ENCODE measurements at regions not wholly inside any gene's neighbourhood (a gene's known extent, or its start where the extent isn't known, plus 50 kb on each side); places are given as distances from the start of the nearest gene placed in this dataset.
"Not testable (repeated sequence)": the region's sequence is repeated elsewhere in the genome, so short reads cannot be mapped to it uniquely, and the experiment has no call there.

- H3K9me3 Mint-ChIP-seq: no peaks in the 10 kb centered on the region
- no peaks in the 10 kb centered on the region for H3K36me3 Mint-ChIP-seq (ENCODE audit: low read depth)
- H3K4me3 Mint-ChIP-seq: no peak overlapping the region
- no peaks in the 10 kb centered on the region for H3K4me1 Mint-ChIP-seq (ENCODE audit: low read depth)
- intact Hi-C loops (cut with micrococcal nuclease): no loop called here
- H3K27me3 Mint-ChIP-seq: no peaks in the 10 kb centered on the region
- no peak overlapping the region for H3K27ac Mint-ChIP-seq
Measured at GRCh38 chr5:100641833-100642232, 106.7 kb downstream of the FAM174A start.

DNA sequence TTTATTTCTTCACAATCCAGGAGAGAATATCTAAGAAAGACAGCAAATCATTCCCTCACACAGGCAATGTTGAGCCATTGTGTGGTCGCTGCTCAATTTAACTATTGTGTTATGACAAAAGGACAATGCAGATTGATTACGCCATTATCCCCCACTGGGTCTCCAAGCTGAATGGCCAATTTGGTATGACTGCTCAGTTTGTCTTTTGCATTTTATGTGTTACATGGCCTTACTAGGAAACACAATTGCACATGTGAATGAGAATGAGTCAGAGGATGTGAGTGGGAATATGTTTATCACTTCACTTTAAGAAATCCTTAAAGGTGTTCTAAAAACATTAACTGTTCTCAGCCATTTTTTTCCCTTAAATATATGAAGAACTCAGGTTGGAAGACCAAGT is 108.3 kb downstream of the FAM174A start:
- intact Hi-C loops (cut with micrococcal nuclease): no loop called here
- Mint-ChIP-seq H3K9me3 (no peaks in the 10 kb centered on the region), H3K4me1 (ENCODE audit: low read depth) (peaks cover 11% of the 10 kb centered on the region), H3K36me3 (ENCODE audit: low read depth) (no peaks in the 10 kb centered on the region), H3K4me3 (no peak overlapping the region), H3K27me3 (no peaks in the 10 kb centered on the region), H3K27ac (no peak overlapping the region)

DNA sequence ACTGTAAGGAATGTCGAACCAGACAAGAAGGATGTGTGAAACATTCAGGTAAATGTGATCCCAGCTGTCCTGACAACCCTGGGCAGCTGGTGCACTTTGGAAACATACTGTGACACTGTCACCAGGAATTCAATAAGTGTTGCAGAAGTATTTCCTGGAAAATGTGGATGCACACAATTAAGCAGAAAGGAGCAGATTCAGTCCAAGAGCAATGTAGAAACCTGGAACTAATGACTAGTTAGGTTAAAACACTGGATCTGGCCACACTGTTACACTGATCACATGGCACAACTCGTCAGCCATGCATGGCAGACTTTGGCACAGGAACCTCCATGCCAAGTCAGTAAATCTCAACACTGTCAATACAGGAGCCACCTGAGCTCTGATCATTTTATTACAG is 109.0 kb downstream of the FAM174A start:
- Mint-ChIP-seq H3K36me3 (ENCODE audit: low read depth) (no peaks in the 10 kb centered on the region), H3K27ac (no peak overlapping the region), H3K9me3 (no peaks in the 10 kb centered on the region), H3K4me3 (no peak overlapping the region), H3K4me1 (ENCODE audit: low read depth) (peaks cover 11% of the 10 kb centered on the region), H3K27me3 (no peaks in the 10 kb centered on the region)
- intact Hi-C loops (cut with micrococcal nuclease): no loop called here

DNA sequence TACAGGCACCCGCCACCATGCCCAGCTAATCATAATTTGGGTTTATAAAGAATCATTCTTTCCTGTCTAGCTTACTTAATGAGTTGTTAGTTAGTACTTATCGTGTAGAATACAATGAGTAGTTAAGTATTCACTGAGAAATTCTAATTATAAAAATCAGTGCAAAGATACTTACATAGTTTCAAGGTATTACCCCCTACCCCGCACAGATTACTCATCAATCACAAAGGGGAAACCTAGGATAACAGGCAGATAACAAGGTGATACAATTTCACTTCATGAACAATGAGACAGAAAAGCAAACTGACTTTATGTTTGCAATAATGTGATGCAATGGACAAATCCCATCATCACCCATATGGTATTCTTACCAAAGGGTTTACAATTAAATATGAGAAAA is 109.6 kb downstream of the FAM174A start:
- H3K27ac Mint-ChIP-seq: no peak overlapping the region
- peaks cover 11% of the 10 kb centered on the region for H3K4me1 Mint-ChIP-seq (ENCODE audit: low read depth)
- intact Hi-C loops (cut with micrococcal nuclease): no loop called here
- H3K27me3 Mint-ChIP-seq: no peaks in the 10 kb centered on the region
- H3K36me3 Mint-ChIP-seq (ENCODE audit: low read depth): no peaks in the 10 kb centered on the region
- H3K9me3 Mint-ChIP-seq: no peaks in the 10 kb centered on the region
- no peak overlapping the region for H3K4me3 Mint-ChIP-seq

DNA sequence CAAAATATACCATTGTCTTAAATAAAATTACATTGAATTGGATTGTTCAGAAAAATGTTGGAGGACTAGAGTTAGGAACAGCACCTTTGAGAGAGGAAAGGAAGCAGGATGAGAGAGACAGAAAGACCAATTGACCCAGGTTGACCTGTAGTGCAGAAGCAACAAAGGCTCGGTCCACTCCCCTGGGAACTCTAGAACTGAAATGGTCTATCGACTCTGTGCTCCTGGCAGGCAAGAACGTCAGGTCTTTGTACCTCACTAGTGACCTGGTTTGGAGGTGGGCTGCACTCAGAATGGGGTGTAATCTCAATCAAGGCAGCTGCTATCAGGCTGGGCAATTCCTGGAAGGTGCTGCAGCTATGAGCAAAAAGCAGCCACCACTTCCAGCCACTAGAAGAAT is 110.8 kb downstream of the FAM174A start:
- Mint-ChIP-seq H3K36me3 (ENCODE audit: low read depth) (no peaks in the 10 kb centered on the region), H3K4me3 (no peak overlapping the region), H3K27me3 (no peaks in the 10 kb centered on the region), H3K4me1 (ENCODE audit: low read depth) (peaks cover 11% of the 10 kb centered on the region), H3K9me3 (no peaks in the 10 kb centered on the region), H3K27ac (no peak overlapping the region)
- intact Hi-C loops (cut with micrococcal nuclease): no loop called here

GRCh38 chr5:100646691-100647090 is 111.5 kb downstream of the FAM174A start:
- peaks cover 11% of the 10 kb centered on the region for H3K4me1 Mint-ChIP-seq (ENCODE audit: low read depth)
- no peaks in the 10 kb centered on the region for H3K36me3 Mint-ChIP-seq (ENCODE audit: low read depth)
- intact Hi-C loops (cut with micrococcal nuclease): no loop called here
- no peaks in the 10 kb centered on the region for H3K9me3 Mint-ChIP-seq
- H3K4me3 Mint-ChIP-seq: no peak overlapping the region
- no peaks in the 10 kb centered on the region for H3K27me3 Mint-ChIP-seq
- no peak overlapping the region for H3K27ac Mint-ChIP-seq

DNA sequence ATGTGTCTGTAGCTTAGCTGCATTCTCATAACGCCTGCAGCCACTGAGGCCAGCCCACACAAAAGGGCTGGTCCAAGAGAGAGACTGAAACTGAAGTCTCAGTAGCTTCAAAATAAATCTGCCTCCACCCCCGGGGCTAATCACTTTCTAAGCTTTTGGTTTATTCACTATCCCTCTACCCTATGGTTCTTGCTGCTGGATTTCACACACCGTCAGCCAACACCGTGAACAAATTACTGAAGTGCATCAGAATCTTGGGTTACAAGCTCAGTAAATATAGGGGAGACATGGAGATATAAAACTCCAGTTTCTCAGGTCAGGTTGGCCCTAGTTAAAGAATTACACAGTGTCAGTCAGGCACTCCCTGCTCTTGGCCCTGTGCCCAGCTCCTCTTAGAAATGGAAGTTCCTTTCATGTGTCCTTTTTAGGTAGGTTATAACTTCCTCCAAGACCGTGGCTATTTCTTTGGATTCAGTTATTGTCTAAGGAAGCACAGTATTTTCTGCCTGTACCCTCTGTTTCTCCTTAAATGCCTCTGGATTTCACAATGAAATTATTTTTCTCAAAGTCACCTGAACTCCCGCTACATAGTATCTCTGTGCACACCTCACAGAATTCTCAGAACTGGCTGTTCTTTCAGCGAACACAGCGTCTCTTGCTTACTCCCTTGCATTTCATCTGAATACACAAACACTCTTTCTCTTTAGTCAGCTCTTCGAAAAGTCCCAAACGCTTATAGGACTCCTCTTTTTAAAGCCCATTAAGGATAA is 112.5 kb downstream of the FAM174A start:
- no peaks in the 10 kb centered on the region for H3K9me3 Mint-ChIP-seq
- H3K4me1 Mint-ChIP-seq (ENCODE audit: low read depth): peaks cover 11% of the 10 kb centered on the region
- no peaks in the 10 kb centered on the region for H3K27me3 Mint-ChIP-seq
- H3K36me3 Mint-ChIP-seq (ENCODE audit: low read depth): no peaks in the 10 kb centered on the region
- intact Hi-C loops (cut with micrococcal nuclease): no loop called here
- H3K27ac Mint-ChIP-seq: no peak overlapping the region
- H3K4me3 Mint-ChIP-seq: no peak overlapping the region

- no peaks in the 10 kb centered on the region for H3K27me3 Mint-ChIP-seq
Measured at GRCh38 chr5:100654895-100655294, 119.7 kb downstream of the FAM174A start.

DNA sequence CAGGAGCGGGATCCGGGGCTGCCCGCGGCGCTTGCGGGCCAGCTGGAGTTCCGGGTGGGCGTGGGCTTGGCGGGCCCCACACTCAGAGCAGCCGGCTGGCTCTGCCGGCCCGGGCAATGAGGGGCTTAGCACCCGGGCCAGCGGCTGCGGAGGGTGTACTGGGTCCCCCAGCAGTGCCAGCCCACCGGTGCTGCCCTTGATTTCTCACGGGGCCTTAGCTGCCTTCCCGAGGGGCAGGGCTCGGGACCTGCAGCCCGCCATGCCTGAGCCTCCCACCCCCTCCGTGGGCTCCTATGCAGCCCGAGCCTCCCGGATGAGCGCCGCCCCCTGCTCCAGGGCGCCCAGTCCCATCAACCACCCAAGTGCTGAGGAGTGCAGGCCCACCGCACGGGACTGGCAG is 121.6 kb downstream of the FAM174A start:
- H3K9me3 Mint-ChIP-seq; H3K36me3 Mint-ChIP-seq (ENCODE audit: low read depth); H3K27me3 Mint-ChIP-seq; H3K4me3 Mint-ChIP-seq; H3K27ac Mint-ChIP-seq; intact Hi-C loops (cut with micrococcal nuclease); H3K4me1 Mint-ChIP-seq (ENCODE audit: low read depth): not testable (repeated sequence)

More at GRCh38 chr5:100654895-100655294, 119.7 kb downstream of the FAM174A start:
- no peak overlapping the region for H3K4me3 Mint-ChIP-seq
- no peaks in the 10 kb centered on the region for H3K36me3 Mint-ChIP-seq (ENCODE audit: low read depth)
- no peaks in the 10 kb centered on the region for H3K9me3 Mint-ChIP-seq
- H3K27ac Mint-ChIP-seq: no peak overlapping the region
- intact Hi-C loops (cut with micrococcal nuclease): no loop called here
- no peaks in the 10 kb centered on the region for H3K4me1 Mint-ChIP-seq (ENCODE audit: low read depth)

- Mint-ChIP-seq H3K9me3 (no peaks in the 10 kb centered on the region), H3K4me1 (ENCODE audit: low read depth) (no peaks in the 10 kb centered on the region), H3K4me3 (no peak overlapping the region), H3K27me3 (no peaks in the 10 kb centered on the region), H3K36me3 (ENCODE audit: low read depth) (no peaks in the 10 kb centered on the region), H3K27ac (no peak overlapping the region)
- intact Hi-C loops (cut with micrococcal nuclease): no loop called here
Measured at GRCh38 chr5:100659080-100659795, 124.1 kb downstream of the FAM174A start.

- intact Hi-C loops (cut with micrococcal nuclease): no loop called here
- Mint-ChIP-seq H3K9me3 (peaks cover 22% of the 10 kb centered on the region), H3K27me3 (no peaks in the 10 kb centered on the region), H3K4me3 (no peak overlapping the region), H3K4me1 (ENCODE audit: low read depth) (peaks cover 20% of the 10 kb centered on the region), H3K36me3 (ENCODE audit: low read depth) (no peaks in the 10 kb centered on the region), H3K27ac (no peak overlapping the region)
Measured at GRCh38 chr5:100664140-100664539, 129.0 kb downstream of the FAM174A start.

DNA sequence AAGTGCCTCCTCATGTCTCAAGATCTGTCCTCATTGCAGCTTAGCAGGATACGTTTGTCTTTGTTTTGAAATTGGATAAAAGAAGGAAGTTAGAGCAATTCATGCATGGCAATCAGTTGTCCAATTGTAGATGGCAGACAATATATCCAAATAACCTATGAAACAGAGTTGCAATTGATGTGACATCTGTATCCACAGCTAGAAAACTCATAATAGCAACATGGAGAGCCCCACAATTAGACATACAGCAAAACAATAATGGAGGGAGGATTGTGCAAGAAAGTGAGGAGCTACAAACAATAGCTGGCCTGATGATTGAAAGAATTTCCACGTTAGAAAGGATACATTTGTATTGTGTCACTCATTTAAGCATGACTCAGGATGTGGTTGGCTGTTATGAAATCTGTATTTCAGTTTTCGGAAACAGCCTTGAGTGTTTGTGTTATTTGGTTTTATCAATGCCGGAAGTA is 132.0 kb downstream of the FAM174A start:
- peaks cover 22% of the 10 kb centered on the region for H3K9me3 Mint-ChIP-seq

DNA sequence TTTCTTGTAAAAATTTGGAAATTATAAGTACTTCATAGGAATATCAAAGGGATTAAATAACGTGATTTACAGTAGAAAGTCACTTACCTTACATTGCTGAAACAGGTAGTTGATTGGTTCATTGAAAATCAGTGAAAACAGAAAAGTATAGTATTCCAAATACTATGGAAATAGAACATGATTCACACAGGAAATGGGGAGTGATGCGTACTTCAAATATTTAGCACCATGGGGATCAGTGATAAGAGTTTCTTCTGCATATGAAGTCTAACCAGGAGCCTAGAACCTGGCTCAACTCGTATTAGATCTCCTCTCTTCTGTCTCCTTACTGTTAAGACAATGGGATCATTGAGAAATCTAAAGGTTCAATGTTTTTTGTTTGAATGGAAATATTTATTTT is 133.3 kb downstream of the FAM174A start:
- intact Hi-C loops (cut with micrococcal nuclease): no loop called here
- Mint-ChIP-seq H3K9me3 (peaks cover 22% of the 10 kb centered on the region), H3K36me3 (ENCODE audit: low read depth) (no peaks in the 10 kb centered on the region), H3K27ac (no peak overlapping the region), H3K4me3 (no peak overlapping the region), H3K27me3 (no peaks in the 10 kb centered on the region), H3K4me1 (ENCODE audit: low read depth) (peaks cover 20% of the 10 kb centered on the region)

More for the DNA sequence above, 132.0 kb downstream of the FAM174A start:
- H3K27ac Mint-ChIP-seq: peak overlapping the region; percentile 17
- intact Hi-C loops (cut with micrococcal nuclease): no loop called here
- no peaks in the 10 kb centered on the region for H3K36me3 Mint-ChIP-seq (ENCODE audit: low read depth)
- H3K4me3 Mint-ChIP-seq: no peak overlapping the region
- no peaks in the 10 kb centered on the region for H3K27me3 Mint-ChIP-seq
- H3K4me1 Mint-ChIP-seq (ENCODE audit: low read depth): peaks cover 20% of the 10 kb centered on the region

- Mint-ChIP-seq H3K36me3 (ENCODE audit: low read depth) (peaks cover 1% of the 10 kb centered on the region), H3K4me3 (no peak overlapping the region), H3K27me3 (no peaks in the 10 kb centered on the region), H3K27ac (no peak overlapping the region), H3K4me1 (ENCODE audit: low read depth) (no peaks in the 10 kb centered on the region), H3K9me3 (peaks cover 12% of the 10 kb centered on the region)
- intact Hi-C loops (cut with micrococcal nuclease): no loop called here
Measured at GRCh38 chr5:100676817-100677631, 141.8 kb downstream of the FAM174A start.

Data from dendritic cell treated with granulocyte-macrophage colony-stimulating factor and Interleukin-4, amounts not matched to agents 40 ng/mL and 50 ng/mL, for 4 days (primary cell).